ENCODE measurements at regions not wholly inside any gene's neighbourhood (a gene's known extent, or its start where the extent isn't known, plus 50 kb on each side); places are given as distances from the start of the nearest gene placed in this dataset.

DNA sequence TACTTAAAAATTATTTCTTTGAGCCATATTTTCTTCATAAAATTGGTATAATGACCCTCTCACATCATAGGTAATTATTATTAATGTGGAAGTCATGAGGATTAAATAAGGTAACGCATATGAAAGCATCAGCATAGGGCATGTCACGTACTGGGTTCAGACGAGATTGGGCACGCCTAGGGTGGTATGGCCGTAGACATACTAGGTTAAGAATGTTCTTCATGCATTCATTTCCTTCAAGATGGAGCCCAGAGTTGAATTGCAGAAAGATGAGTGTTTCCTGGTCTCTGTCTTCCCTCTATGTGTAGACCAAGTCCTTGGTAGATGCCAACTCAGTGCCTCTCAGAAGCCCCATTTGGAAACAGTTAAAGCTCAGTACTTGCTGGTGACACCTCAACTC lies 174.1 kb upstream of the CLINT1 start:
- no peak for DNase-seq
- no peak overlapping the region for H3K4me3 ChIP-seq
- no peak overlapping the region for H3K4me2 ChIP-seq
- 0 out of 2 replicates have a peak, but pooled peaks cover 8% of the 10 kb centered on the region for H3K9me3 ChIP-seq (ENCODE audit: insufficient read depth, low read depth)
- intact Hi-C loops (cut with micrococcal nuclease; ENCODE audit: unreplicated experiment): no loop called here
- H3F3A ChIP-seq (ENCODE audit: insufficient read depth, low read depth): no peaks in the 10 kb centered on the region
- POLR2A ChIA-PET (ENCODE audit: unreplicated experiment): no interaction called here
- H3K27ac ChIP-seq: no peak overlapping the region
- no peaks in the 10 kb centered on the region for H3K9me2 ChIP-seq (ENCODE audit: insufficient read depth)
- H2AFZ ChIP-seq: no peak overlapping the region
- H3K36me3 ChIP-seq (ENCODE audit: low read depth): no peaks in the 10 kb centered on the region
- no peaks in the 10 kb centered on the region for H4K20me1 ChIP-seq (ENCODE audit: insufficient read depth)
- CTCF ChIA-PET: no interaction called here
- no peak for TF ChIP-seq EZH2 (IDR thresholded peaks at IDR 0.05; ENCODE audit: low read depth)
- TF ChIP-seq, protein P1, sequence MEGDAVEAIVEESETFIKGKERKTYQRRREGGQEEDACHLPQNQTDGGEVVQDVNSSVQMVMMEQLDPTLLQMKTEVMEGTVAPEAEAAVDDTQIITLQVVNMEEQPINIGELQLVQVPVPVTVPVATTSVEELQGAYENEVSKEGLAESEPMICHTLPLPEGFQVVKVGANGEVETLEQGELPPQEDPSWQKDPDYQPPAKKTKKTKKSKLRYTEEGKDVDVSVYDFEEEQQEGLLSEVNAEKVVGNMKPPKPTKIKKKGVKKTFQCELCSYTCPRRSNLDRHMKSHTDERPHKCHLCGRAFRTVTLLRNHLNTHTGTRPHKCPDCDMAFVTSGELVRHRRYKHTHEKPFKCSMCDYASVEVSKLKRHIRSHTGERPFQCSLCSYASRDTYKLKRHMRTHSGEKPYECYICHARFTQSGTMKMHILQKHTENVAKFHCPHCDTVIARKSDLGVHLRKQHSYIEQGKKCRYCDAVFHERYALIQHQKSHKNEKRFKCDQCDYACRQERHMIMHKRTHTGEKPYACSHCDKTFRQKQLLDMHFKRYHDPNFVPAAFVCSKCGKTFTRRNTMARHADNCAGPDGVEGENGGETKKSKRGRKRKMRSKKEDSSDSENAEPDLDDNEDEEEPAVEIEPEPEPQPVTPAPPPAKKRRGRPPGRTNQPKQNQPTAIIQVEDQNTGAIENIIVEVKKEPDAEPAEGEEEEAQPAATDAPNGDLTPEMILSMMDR (conservative IDR thresholded peaks at IDR 0.05): no peak
- no peaks in the 10 kb centered on the region for H3K79me2 ChIP-seq (ENCODE audit: low read depth)
- H3K4me1 ChIP-seq (replicated peaks; ENCODE audit: insufficient read depth): no peaks in the 10 kb centered on the region
- no peaks in the 10 kb centered on the region for H3K27me3 ChIP-seq (ENCODE audit: insufficient read depth, low read depth)
- no TSS peak for BruUV-seq (replicated peaks)

DNA sequence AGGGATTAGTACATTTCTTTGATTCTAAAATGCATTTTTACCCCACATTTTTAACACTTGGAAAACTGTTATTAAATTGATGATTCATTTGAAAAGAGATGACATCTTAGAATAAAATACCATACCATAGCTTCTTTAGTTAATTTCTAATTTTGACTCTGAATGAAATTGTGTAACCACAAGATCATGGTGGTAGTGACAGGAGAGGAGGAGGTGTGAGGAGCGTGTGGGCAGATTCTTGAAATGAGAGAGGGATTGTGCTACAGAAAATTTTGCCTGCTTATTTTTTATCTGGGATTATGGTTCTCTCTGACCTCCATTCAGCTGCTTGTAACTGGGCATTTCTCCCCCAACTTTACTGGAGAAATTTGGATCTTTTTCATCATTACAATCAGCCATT lies 173.3 kb upstream of the CLINT1 start:
- no peaks in the 10 kb centered on the region for H3K27me3 ChIP-seq (ENCODE audit: insufficient read depth, low read depth)
- no peaks in the 10 kb centered on the region for H3K4me1 ChIP-seq (replicated peaks; ENCODE audit: insufficient read depth)
- DNase-seq: no peak
- H3K4me3 ChIP-seq: no peak overlapping the region
- H4K20me1 ChIP-seq (ENCODE audit: insufficient read depth): no peaks in the 10 kb centered on the region
- H3K27ac ChIP-seq: no peak overlapping the region
- H3K36me3 ChIP-seq (ENCODE audit: low read depth): no peaks in the 10 kb centered on the region
- no TSS peak for BruUV-seq (replicated peaks)
- CTCF ChIA-PET: no interaction called here
- H3K9me3 ChIP-seq (ENCODE audit: insufficient read depth, low read depth): 0 out of 2 replicates have a peak, but pooled peaks cover 8% of the 10 kb centered on the region
- POLR2A ChIA-PET (ENCODE audit: unreplicated experiment): no interaction called here
- no peak overlapping the region for H3K4me2 ChIP-seq
- H3F3A ChIP-seq (ENCODE audit: insufficient read depth, low read depth): no peaks in the 10 kb centered on the region
- intact Hi-C loops (cut with micrococcal nuclease; ENCODE audit: unreplicated experiment): no loop called here
- TF ChIP-seq, protein P1 (conservative IDR thresholded peaks at IDR 0.05): no peak
- TF ChIP-seq EZH2 (IDR thresholded peaks at IDR 0.05; ENCODE audit: low read depth): no peak
- H3K79me2 ChIP-seq (ENCODE audit: low read depth): no peaks in the 10 kb centered on the region
- H2AFZ ChIP-seq: no peak overlapping the region
- H3K9me2 ChIP-seq (ENCODE audit: insufficient read depth): no peaks in the 10 kb centered on the region

DNA sequence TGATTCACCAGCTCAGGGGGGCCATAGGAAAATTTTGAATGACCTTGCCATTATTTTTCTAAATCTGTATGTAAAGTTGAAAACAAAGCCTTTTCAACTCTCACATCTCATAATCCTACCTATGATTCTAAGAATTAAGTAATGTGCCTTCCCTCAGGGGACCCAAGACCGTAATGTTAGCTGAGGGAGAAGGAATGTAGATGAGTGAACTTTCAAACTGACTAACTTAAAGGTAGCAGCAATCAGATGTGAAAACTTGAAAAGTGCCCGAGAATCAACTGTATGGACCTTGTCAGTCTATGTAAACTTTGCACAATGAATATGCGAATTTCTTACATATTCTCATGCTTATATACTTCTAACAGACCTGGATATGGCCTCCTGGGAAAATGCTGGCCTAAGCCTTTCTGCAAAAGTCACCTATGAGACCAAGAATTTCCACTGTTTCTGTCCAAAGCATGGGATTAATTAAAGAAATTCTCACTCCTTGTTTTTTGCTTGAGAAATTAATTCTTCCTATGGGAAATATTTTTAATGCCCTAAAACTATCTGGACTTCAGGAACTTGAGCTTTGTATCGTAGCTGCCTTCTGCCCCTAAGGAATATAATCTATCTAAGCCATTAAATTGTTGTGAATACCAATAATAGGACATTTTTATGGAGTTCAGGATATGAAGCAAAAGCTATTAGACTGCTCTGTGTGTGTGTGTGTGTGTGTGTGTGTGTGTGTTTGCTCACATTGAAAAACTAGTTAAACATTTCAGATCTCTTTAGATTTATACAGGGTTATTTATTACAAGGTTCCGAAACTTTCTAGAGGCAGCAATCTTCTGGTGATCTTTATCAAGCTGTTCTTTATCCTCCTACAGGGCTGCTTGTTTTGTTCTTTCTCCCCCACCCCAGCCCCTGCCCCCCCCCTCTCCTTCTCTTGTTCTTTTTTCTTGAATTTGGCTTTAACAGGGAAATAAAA lies 169.1 kb upstream of the CLINT1 start:
- H3K27ac ChIP-seq: no peak overlapping the region
- H3K4me1 ChIP-seq (replicated peaks; ENCODE audit: insufficient read depth): no peaks in the 10 kb centered on the region
- no peaks in the 10 kb centered on the region for H3K9me3 ChIP-seq (ENCODE audit: insufficient read depth, low read depth)
- H3F3A ChIP-seq (ENCODE audit: insufficient read depth, low read depth): no peaks in the 10 kb centered on the region
- H3K9me2 ChIP-seq (ENCODE audit: insufficient read depth): no peaks in the 10 kb centered on the region
- H3K4me2 ChIP-seq: no peak overlapping the region
- H3K27me3 ChIP-seq (ENCODE audit: insufficient read depth, low read depth): no peaks in the 10 kb centered on the region
- POLR2A ChIA-PET (ENCODE audit: unreplicated experiment): no interaction called here
- TF ChIP-seq, protein P1 (conservative IDR thresholded peaks at IDR 0.05): no peak
- intact Hi-C loops (cut with micrococcal nuclease; ENCODE audit: unreplicated experiment): no loop called here
- no peaks in the 10 kb centered on the region for H3K36me3 ChIP-seq (ENCODE audit: low read depth)
- no peaks in the 10 kb centered on the region for H4K20me1 ChIP-seq (ENCODE audit: insufficient read depth)
- no peaks in the 10 kb centered on the region for H3K79me2 ChIP-seq (ENCODE audit: low read depth)
- CTCF ChIA-PET: no interaction called here
- H2AFZ ChIP-seq: no peak overlapping the region
- H3K4me3 ChIP-seq: no peak overlapping the region
- no TSS peak for BruUV-seq (replicated peaks)
- DNase-seq: no peak
